GM12878 (cell line): ENCODE measurements at regions not wholly inside any gene's neighbourhood (a gene's known extent, or its start where the extent isn't known, plus 50 kb on each side); places are given as distances from the start of the nearest gene placed in this dataset.

Experiments used
- ATAC-seq: fragments of 200-7000 bp; cut with Tn5 transposase; 3 replicates; pipeline ENCODE4 v1.9.1; 2020; ENCODE audit warnings: mild to moderate bottlenecking, moderate library complexity
- BruUV-seq: library from RNA; stranded (reverse); fragments of 400-500 nt; replicated peaks from 2 replicates; lab custom pipeline; 2021; lab: Mats Ljungman, UMichigan
- CTCF ChIA-PET: fragments of 300-600 bp; sonication (Branson Sonifier 250); formaldehyde crosslinking; extraction: SDS; loops from one replicate; lab custom pipeline; 2021; ENCODE audit warnings: inconsistent platforms; lab: Yijun Ruan, JAX
- POLR2A ChIA-PET: fragments of 350-600 bp; formaldehyde crosslinking; extraction: SDS; loops from one replicate; lab custom pipeline; 2021; ENCODE audit warnings: inconsistent platforms; lab: Charles Lee
- RAD21 ChIA-PET: fragments of 300-600 bp; sonication (Branson Sonifier 250); formaldehyde crosslinking; loops from one replicate; lab custom pipeline; 2023; ENCODE audit warnings: antibody characterized with exemption; ENCODE audit not compliant: unreplicated experiment; lab: Charles Lee
- SMC1A ChIA-PET: fragments of 300-600 bp; sonication (Branson Sonifier 250); formaldehyde crosslinking; loops from one replicate; lab custom pipeline; 2023; ENCODE audit not compliant: unreplicated experiment, uncharacterized antibody; lab: Charles Lee
- DNase-seq: peaks from one replicate; pipeline ENCODE4 v3.0.0-alpha.2; 2011; ENCODE audit warnings: low read depth, low spot score
- FAIRE-seq: peaks from 3 replicates; lab custom pipeline; 2011; peaks lifted over from hg19 to GRCh38; lab: Jason Lieb, UNC
- H2AFZ ChIP-seq: 2 replicates; pipeline ENCODE4 v1.6.0; 2011; ENCODE audit warnings: low read depth, low read length, control low read depth; ENCODE audit not compliant: control insufficient read depth
- H3K27ac ChIP-seq: 2 replicates; pipeline ENCODE4 v1.5.1; 2011; ENCODE audit warnings: control low read depth; ENCODE audit not compliant: control insufficient read depth, insufficient read depth
- H3K27me3 ChIP-seq, 2 experiments: replicated peaks in 1 of 2; 2 replicates each; pipeline versions ENCODE4 v1.6.0 to v1.6.1; 2011; ENCODE audit warnings: low read length in 1 of 2; ENCODE audit not compliant: control insufficient read depth in 2 of 2, insufficient read depth in 2 of 2
- H3K36me3 ChIP-seq, 2 experiments: 2 replicates each; pipeline ENCODE4 v1.5.1; 2011; ENCODE audit warnings: low read length in 1 of 2; ENCODE audit not compliant: control insufficient read depth in 2 of 2, insufficient read depth in 2 of 2
- H3K4me1 ChIP-seq: 2 replicates; pipeline ENCODE4 v1.6.1; 2011; ENCODE audit warnings: mild to moderate bottlenecking, low read length, moderate library complexity, mixed read lengths; ENCODE audit not compliant: control insufficient read depth, insufficient read depth
- H3K4me2 ChIP-seq: 2 replicates; pipeline ENCODE4 v1.6.0; 2011; ENCODE audit warnings: control low read depth; ENCODE audit not compliant: control insufficient read depth, insufficient read depth
- H3K4me3 ChIP-seq: fragments of 200-600 bp; sonication (generic); 2 replicates; pipeline ENCODE4 v1.5.1; 2016
- H3K79me2 ChIP-seq: 2 replicates; pipeline ENCODE4 v1.6.0; 2011; ENCODE audit warnings: low read length; ENCODE audit not compliant: control insufficient read depth, insufficient read depth
- H3K9ac ChIP-seq: 2 replicates; pipeline ENCODE4 v1.8.0; 2011; ENCODE audit warnings: low read length, control low read depth, mixed read lengths; ENCODE audit not compliant: control insufficient read depth, insufficient read depth
- H3K9me3 ChIP-seq: replicated peaks from 3 replicates; pipeline ENCODE4 v1.5.1; 2011; ENCODE audit warnings: mild to moderate bottlenecking, low read length; ENCODE audit not compliant: control insufficient read depth, insufficient read depth
- H4K20me1 ChIP-seq: 2 replicates; pipeline ENCODE4 v1.6.0; 2011; ENCODE audit not compliant: control insufficient read depth, insufficient read depth
- ATF7 ChIP-seq: fragments of 450-650 bp; IDR thresholded peaks from 2 replicates; pipeline ENCODE4 v1.6.1; 2016; ENCODE audit warnings: low read depth, mild to moderate bottlenecking
- BMI1 ChIP-seq: fragments of 450-650 bp; IDR thresholded peaks from 2 replicates; pipeline ENCODE4 v1.6.1; 2016; ENCODE audit warnings: mild to moderate bottlenecking, moderate library complexity, borderline replicate concordance
- DPF2 ChIP-seq: fragments of 450-650 bp; IDR thresholded peaks from 2 replicates; pipeline ENCODE4 v1.6.1; 2017; ENCODE audit warnings: mild to moderate bottlenecking
- ETV6 ChIP-seq, 2 experiments: fragments of 450-650 bp in 1 of 2; IDR thresholded peaks in 1 of 2; conservative IDR thresholded peaks in 1 of 2; 2 replicates each; pipeline ENCODE4 v1.6.1; 2014; ENCODE audit warnings: antibody characterized with exemption in 1 of 2, borderline replicate concordance in 1 of 2, low read depth in 1 of 2, mild to moderate bottlenecking in 1 of 2, moderate library complexity in 1 of 2
- HSF1 ChIP-seq: fragments of 150-350 bp; IDR thresholded peaks from 2 replicates; pipeline ENCODE4 v1.6.1; 2014; ENCODE audit warnings: mild to moderate bottlenecking, low read depth, low read length
- JUND ChIP-seq: IDR thresholded peaks from 2 replicates; pipeline ENCODE4 v1.6.1; 2012; ENCODE audit warnings: low read depth, mild to moderate bottlenecking, low read length, improper control_type of control experiment, moderate library complexity
- MYC ChIP-seq: IDR thresholded peaks from 2 replicates; pipeline ENCODE4 v1.6.1; 2011; ENCODE audit warnings: mild to moderate bottlenecking, low read length, moderate library complexity, inconsistent platforms; ENCODE audit not compliant: insufficient read depth, insufficient replicate concordance, insufficient read length, severe bottlenecking
- POLR2AphosphoS2 ChIP-seq: IDR thresholded peaks from 2 replicates; pipeline ENCODE4 v1.6.1; 2011; ENCODE audit warnings: low read depth, mild to moderate bottlenecking, low read length, improper control_type of control experiment, moderate library complexity
- PRDM15 ChIP-seq: fragments of 450-650 bp; formaldehyde crosslinking; IDR thresholded peaks from 2 replicates; pipeline ENCODE4 v1.4.0; 2020; ENCODE audit warnings: mild to moderate bottlenecking, moderate library complexity
- REST ChIP-seq: IDR thresholded peaks from 2 replicates; pipeline ENCODE4 v1.6.1; 2012; ENCODE audit warnings: mild to moderate bottlenecking, low read depth, low read length
- SIN3A ChIP-seq: IDR thresholded peaks from 2 replicates; pipeline ENCODE4 v1.6.1; 2012; ENCODE audit warnings: low read depth, low read length, improper control_type of control experiment
- STAT1 ChIP-seq: fragments of 450-650 bp; conservative IDR thresholded peaks from 2 replicates; pipeline ENCODE4 v1.6.1; 2014; ENCODE audit warnings: antibody characterized with exemption, mild to moderate bottlenecking
- TARDBP ChIP-seq: IDR thresholded peaks from 2 replicates; pipeline ENCODE4 v1.6.1; 2016; ENCODE audit warnings: borderline replicate concordance
- ZBED1 ChIP-seq: IDR thresholded peaks from 2 replicates; pipeline ENCODE4 v1.6.1; 2016; ENCODE audit warnings: borderline replicate concordance
- WGBS: methylation state at CpG from one replicate; pipeline ENCODE4 v1.1.6; 2016; ENCODE audit warnings: low lambda C conversion rate; ENCODE audit not compliant: insufficient replicate concordance, insufficient coverage; ENCODE audit errors: missing lambda C conversion rate; 5-methylcytosine and 5-hydroxymethylcytosine counted together
- in situ Hi-C: fragments of 300-500 bp; cut with MboI; formaldehyde crosslinking; loops from 9 replicates; pipeline ENCODE4 v1.14.3; 2018; ENCODE audit warnings: mixed read lengths
- intact Hi-C: fragments of 100-400 bp; cut with micrococcal nuclease; formaldehyde crosslinking; loops from one replicate; pipeline ENCODE4 v1.14.2; 2022; ENCODE audit not compliant: unreplicated experiment

GRCh38 chr4:20331642-20332041 is 79.9 kb downstream of the SLIT2 start:
- Histone ChIP-seq H3K9me3 (no peaks in the 10 kb centered on the region), H3K4me2 (no peak overlapping the region), H3K27ac (no peak overlapping the region), H3K9ac (no peak overlapping the region), H4K20me1 (no peaks in the 10 kb centered on the region), H3K27me3 (no peaks in the 10 kb centered on the region)
- no TSS peak for BruUV-seq
- ChIA-PET SMC1A (no interaction called here), RAD21 (no interaction called here), CTCF (no interaction called here), POLR2A (no interaction called here)
- ATAC-seq (no peak), DNase-seq (no peak), FAIRE-seq (no peak)
- in situ Hi-C loops: no loop called here
- no peak for TF ChIP-seq ETV6 (conservative IDR thresholded peaks at IDR 0.05 in 1 of 2, IDR thresholded peaks at IDR 0.05 in 1 of 2; ENCODE audit: borderline replicate concordance in 1 of 2, low read depth in 1 of 2)
- no peak for TF ChIP-seq DPF2
- TF ChIP-seq TARDBP: no peak
- no peak for TF ChIP-seq ATF7
- no peak for TF ChIP-seq ZBED1
- no peak for TF ChIP-seq JUND
- no peak for TF ChIP-seq REST
- no peak for TF ChIP-seq STAT1
- TF ChIP-seq MYC: no peak
- no peak for TF ChIP-seq SIN3A
- TF ChIP-seq POLR2AphosphoS2: no peak
- no peak for TF ChIP-seq PRDM15 (CRISPR knock-in tag)
- no peak for TF ChIP-seq BMI1
- TF ChIP-seq HSF1: no peak
- TF ChIP-seq, all 136 proteins: peak for 0
- no peaks in the 10 kb centered on the region for H3K36me3 ChIP-seq
- no peaks in the 10 kb centered on the region for H3K79me2 ChIP-seq
- H3K4me3 ChIP-seq: no peak overlapping the region
- no peaks in the 10 kb centered on the region for H3K4me1 ChIP-seq
- WGBS: 0% methylated on average over 1 of the region's 1 CpG
- no peak overlapping the region for H2AFZ ChIP-seq
- intact Hi-C loops: no loop called here
